Cardiac muscle cell (in vitro differentiated cells and primary cell): ENCODE measurements at regions not wholly inside any gene's neighbourhood (a gene's known extent, or its start where the extent isn't known, plus 50 kb on each side); places are given as distances from the start of the nearest gene placed in this dataset.

Experiments used
- DNase-seq, 2 donors: peaks; one replicate each; pipeline versions ENCODE4 v3.0.0 to v3.0.0-alpha.2; 2010 to 2017; ENCODE audit warnings: low read depth in 1 of 2, low spot score in 1 of 2
- H3K27ac ChIP-seq: fragments of 200-600 bp; sonication (generic); 2 replicates; pipeline ENCODE4 v1.5.1; 2016
- H3K27me3 ChIP-seq: fragments of 200-600 bp; sonication (generic); 2 replicates; pipeline ENCODE4 v1.6.0; 2016; ENCODE audit warnings: control low read depth
- H3K36me3 ChIP-seq: fragments of 200-600 bp; sonication (generic); 2 replicates; pipeline ENCODE4 v1.5.1; 2016; ENCODE audit warnings: control low read depth
- H3K4me1 ChIP-seq: fragments of 200-600 bp; sonication (generic); 2 replicates; pipeline ENCODE4 v1.8.1; 2017; ENCODE audit warnings: low read depth, mild to moderate bottlenecking, mixed run types
- H3K4me3 ChIP-seq: fragments of 200-600 bp; sonication (generic); 2 replicates; pipeline ENCODE4 v1.5.1; 2016; ENCODE audit warnings: mild to moderate bottlenecking
- H3K9me3 ChIP-seq: fragments of 200-600 bp; sonication (generic); 2 replicates; pipeline ENCODE4 v1.5.1; 2017; ENCODE audit warnings: low read depth, mild to moderate bottlenecking, control low read depth
- TF ChIP-seq, protein P1 (sequence below): IDR thresholded peaks from 2 replicates; pipeline ENCODE4 v1.5.1; 2012; ENCODE audit warnings: low read depth, mild to moderate bottlenecking, low read length

GRCh38 chr9:80158554-80159170 lies 586.9 kb downstream of the TLE4 start:
- no peak for DNase-seq
- H3K9me3 ChIP-seq, result no peaks in the 10 kb centered on the region
- H3K36me3 ChIP-seq, result no peaks in the 10 kb centered on the region
- no peak overlapping the region for H3K4me3 ChIP-seq
- TF ChIP-seq, protein P1, sequence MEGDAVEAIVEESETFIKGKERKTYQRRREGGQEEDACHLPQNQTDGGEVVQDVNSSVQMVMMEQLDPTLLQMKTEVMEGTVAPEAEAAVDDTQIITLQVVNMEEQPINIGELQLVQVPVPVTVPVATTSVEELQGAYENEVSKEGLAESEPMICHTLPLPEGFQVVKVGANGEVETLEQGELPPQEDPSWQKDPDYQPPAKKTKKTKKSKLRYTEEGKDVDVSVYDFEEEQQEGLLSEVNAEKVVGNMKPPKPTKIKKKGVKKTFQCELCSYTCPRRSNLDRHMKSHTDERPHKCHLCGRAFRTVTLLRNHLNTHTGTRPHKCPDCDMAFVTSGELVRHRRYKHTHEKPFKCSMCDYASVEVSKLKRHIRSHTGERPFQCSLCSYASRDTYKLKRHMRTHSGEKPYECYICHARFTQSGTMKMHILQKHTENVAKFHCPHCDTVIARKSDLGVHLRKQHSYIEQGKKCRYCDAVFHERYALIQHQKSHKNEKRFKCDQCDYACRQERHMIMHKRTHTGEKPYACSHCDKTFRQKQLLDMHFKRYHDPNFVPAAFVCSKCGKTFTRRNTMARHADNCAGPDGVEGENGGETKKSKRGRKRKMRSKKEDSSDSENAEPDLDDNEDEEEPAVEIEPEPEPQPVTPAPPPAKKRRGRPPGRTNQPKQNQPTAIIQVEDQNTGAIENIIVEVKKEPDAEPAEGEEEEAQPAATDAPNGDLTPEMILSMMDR, result no peak
- H3K4me1 ChIP-seq, result peaks cover 4% of the 10 kb centered on the region
- H3K27me3 ChIP-seq, result no peaks in the 10 kb centered on the region
- no peak overlapping the region for H3K27ac ChIP-seq

DNA sequence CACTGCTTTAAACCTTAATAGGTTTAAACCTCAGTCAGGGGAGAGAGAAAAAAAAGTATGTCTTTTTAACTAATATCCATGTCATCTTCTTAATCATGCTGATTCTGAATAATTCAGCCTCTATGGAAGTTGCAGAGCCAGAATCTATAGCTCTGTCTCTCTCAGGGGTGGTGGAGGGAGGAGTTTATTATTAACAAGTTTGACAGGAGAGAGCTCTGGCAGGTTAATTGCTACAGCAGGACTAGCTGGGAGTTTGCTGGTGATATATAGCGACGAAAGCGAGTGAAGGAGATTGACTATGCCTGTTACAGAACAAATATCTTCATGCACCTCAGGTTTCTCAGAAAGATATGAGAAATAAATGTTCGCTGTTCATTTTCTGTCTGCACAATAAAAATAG lies 586.4 kb downstream of the TLE4 start:
- H3K4me3 ChIP-seq, result no peak overlapping the region
- peak in 1 of 2 donors; percentile 30 for DNase-seq
- no peaks in the 10 kb centered on the region for H3K36me3 ChIP-seq
- H3K9me3 ChIP-seq, result no peaks in the 10 kb centered on the region
- H3K27ac ChIP-seq, result no peak overlapping the region
- H3K27me3 ChIP-seq, result no peaks in the 10 kb centered on the region
- peaks cover 4% of the 10 kb centered on the region for H3K4me1 ChIP-seq
- TF ChIP-seq, protein P1, result no peak

GRCh38 chr9:80157561-80157983 lies 585.8 kb downstream of the TLE4 start:
- DNase-seq, result peak in 1 of 2 donors; percentile 21
- Histone ChIP-seq H3K36me3 (no peaks in the 10 kb centered on the region), H3K4me3 (no peak overlapping the region), H3K4me1 (peaks cover 4% of the 10 kb centered on the region), H3K9me3 (no peaks in the 10 kb centered on the region), H3K27me3 (no peaks in the 10 kb centered on the region), H3K27ac (no peak overlapping the region)
- TF ChIP-seq, protein P1, result no peak

DNA sequence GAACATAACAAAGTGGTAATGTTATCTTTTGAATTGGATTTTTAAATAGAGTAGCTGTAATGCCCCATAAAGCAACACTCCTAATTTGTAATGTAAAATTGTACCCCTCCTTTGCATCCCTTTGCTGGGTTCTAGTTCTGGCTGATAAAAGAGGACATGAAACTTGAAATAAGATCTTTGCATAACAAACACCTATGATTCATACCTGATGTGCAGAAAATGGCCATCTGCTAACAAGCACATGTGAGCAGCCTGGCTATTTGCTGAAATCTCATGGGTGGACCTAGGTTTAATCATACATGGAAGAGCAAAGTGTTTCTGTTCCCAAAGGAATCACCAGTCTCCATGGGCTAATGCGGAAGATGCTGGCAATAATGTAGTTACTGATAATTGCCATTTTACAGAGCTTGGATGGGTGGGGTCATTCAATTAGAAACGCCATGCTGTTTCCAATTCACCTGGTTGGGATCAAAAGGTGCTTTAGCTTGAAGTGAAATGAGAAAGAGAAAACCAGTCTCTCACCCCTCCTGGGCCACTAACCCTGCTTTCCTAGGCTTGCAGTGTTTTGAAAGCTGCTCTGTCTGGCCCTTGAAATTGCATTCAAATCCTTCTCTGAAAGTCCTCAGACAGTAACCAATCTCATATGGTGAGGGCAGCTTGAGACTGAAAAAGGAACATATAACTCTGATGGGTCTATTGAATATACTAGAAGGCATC lies 585.1 kb downstream of the TLE4 start:
- peaks cover 4% of the 10 kb centered on the region for H3K4me1 ChIP-seq
- no peaks in the 10 kb centered on the region for H3K27me3 ChIP-seq
- TF ChIP-seq, protein P1, result no peak
- H3K27ac ChIP-seq, result no peak overlapping the region
- H3K9me3 ChIP-seq, result no peaks in the 10 kb centered on the region
- H3K36me3 ChIP-seq, result no peaks in the 10 kb centered on the region
- no peak for DNase-seq
- H3K4me3 ChIP-seq, result no peak overlapping the region

- DNase-seq, result no peak
- Histone ChIP-seq H3K27ac (no peak overlapping the region), H3K36me3 (no peaks in the 10 kb centered on the region), H3K4me1 (peaks cover 4% of the 10 kb centered on the region), H3K4me3 (no peak overlapping the region), H3K9me3 (no peaks in the 10 kb centered on the region), H3K27me3 (no peaks in the 10 kb centered on the region)
- TF ChIP-seq, protein P1, result no peak
Observed at GRCh38 chr9:80156262-80156661, 584.5 kb downstream of the TLE4 start.
